GM21786 (cell line): ENCODE measurements at regions not wholly inside any gene's neighbourhood (a gene's known extent, or its start where the extent isn't known, plus 50 kb on each side); places are given as distances from the start of the nearest gene placed in this dataset.
A peak's percentile ranks its signal among the peaks of the same experiment; 100 is the strongest.

Experiments used
- ATAC-seq: cut with Tn5 transposase; IDR thresholded peaks from one replicate; pipeline ENCODE4 v1.9.1; 2021; ENCODE audit not compliant: unreplicated experiment

GRCh38 chr1:106773206-106773605 is 283.3 kb upstream of the PRMT6 start:
- ATAC-seq = no peak

- ATAC-seq = no peak
These were observed 276.4 kb upstream of the PRMT6 start for GRCh38 chr1:106780066-106780465.

- no peak for ATAC-seq
These were observed 275.5 kb upstream of the PRMT6 start for GRCh38 chr1:106780806-106781569.

GRCh38 chr1:106785176-106785575 is 271.3 kb upstream of the PRMT6 start:
- no peak for ATAC-seq

GRCh38 chr1:106787520-106787919 is 269.0 kb upstream of the PRMT6 start:
- no peak for ATAC-seq

GRCh38 chr1:106789686-106790085 is 266.8 kb upstream of the PRMT6 start:
- no peak for ATAC-seq

- no peak for ATAC-seq
These were observed 265.4 kb upstream of the PRMT6 start for GRCh38 chr1:106791041-106791440.

- no peak for ATAC-seq
These were observed 262.8 kb upstream of the PRMT6 start for GRCh38 chr1:106793651-106794050.

GRCh38 chr1:106798991-106799390 is 257.5 kb upstream of the PRMT6 start:
- no peak for ATAC-seq

- no peak for ATAC-seq
These were observed 254.3 kb upstream of the PRMT6 start for GRCh38 chr1:106802181-106802580.

GRCh38 chr1:106814418-106814817 is 242.1 kb upstream of the PRMT6 start:
- no peak for ATAC-seq

- no peak for ATAC-seq
These were observed 238.9 kb upstream of the PRMT6 start for GRCh38 chr1:106817575-106817974.

- no peak for ATAC-seq
These were observed 225.0 kb upstream of the PRMT6 start for GRCh38 chr1:106831511-106831910.

- ATAC-seq = peak; percentile 77
These were observed 219.8 kb upstream of the PRMT6 start for GRCh38 chr1:106836708-106837107.

GRCh38 chr1:106843518-106843917 is 213.0 kb upstream of the PRMT6 start:
- no peak for ATAC-seq

- ATAC-seq = peak; percentile 92
These were observed 209.8 kb upstream of the PRMT6 start for GRCh38 chr1:106846656-106847055.

GRCh38 chr1:106861110-106861509 is 195.4 kb upstream of the PRMT6 start:
- ATAC-seq = no peak

- ATAC-seq = no peak
These were observed 187.6 kb upstream of the PRMT6 start for GRCh38 chr1:106868828-106869227.

GRCh38 chr1:106875622-106876021 is 180.9 kb upstream of the PRMT6 start:
- peak; percentile 71 for ATAC-seq

GRCh38 chr1:106876384-106876783 is 180.1 kb upstream of the PRMT6 start:
- ATAC-seq = no peak

GRCh38 chr1:106879538-106879937 is 176.9 kb upstream of the PRMT6 start:
- no peak for ATAC-seq

- no peak for ATAC-seq
These were observed 176.2 kb upstream of the PRMT6 start for GRCh38 chr1:106880226-106880625.

GRCh38 chr1:106883208-106883607 is 173.3 kb upstream of the PRMT6 start:
- no peak for ATAC-seq
